A673 (cell line): ENCODE measurements at regions not wholly inside any gene's neighbourhood (a gene's known extent, or its start where the extent isn't known, plus 50 kb on each side); places are given as distances from the start of the nearest gene placed in this dataset.

Experiments used
- EZH2 ChIP-seq: fragments of 200-600 bp; sonication (generic); IDR thresholded peaks from 2 replicates; pipeline ENCODE4 v1.6.1; 2017; ENCODE audit warnings: borderline replicate concordance, low read depth, mild to moderate bottlenecking, mixed read lengths, antibody characterized with exemption, low read length; ENCODE audit not compliant: poor library complexity, severe bottlenecking
- TF ChIP-seq, protein P1 (sequence below): fragments of 300-800, 200-600 bp; sonication (generic); conservative IDR thresholded peaks from 2 replicates; pipeline ENCODE4 v1.5.1; 2017; ENCODE audit warnings: low read depth, mild to moderate bottlenecking, antibody characterized with exemption, low read length, moderate library complexity, mixed read lengths

DNA sequence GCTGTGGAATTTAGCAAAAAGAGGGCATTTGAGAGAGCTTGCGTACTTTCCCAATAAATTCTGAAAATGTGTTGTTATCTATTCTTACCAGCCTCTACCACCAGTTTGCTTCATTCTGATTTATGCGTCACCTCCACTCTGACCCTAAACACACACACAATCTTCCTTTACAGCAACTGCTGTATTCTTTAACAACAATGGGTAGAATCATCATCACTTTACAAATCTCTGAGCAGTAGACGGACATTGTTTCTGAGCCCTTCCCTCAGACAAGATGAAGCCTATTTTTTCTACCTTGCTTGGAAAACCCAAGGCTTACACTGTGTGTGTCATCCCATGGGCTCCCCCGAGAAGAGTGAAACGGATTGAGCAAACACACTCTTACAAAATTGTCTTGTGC is 83.1 kb upstream of the RASA1 start:
- TF ChIP-seq, protein P1, sequence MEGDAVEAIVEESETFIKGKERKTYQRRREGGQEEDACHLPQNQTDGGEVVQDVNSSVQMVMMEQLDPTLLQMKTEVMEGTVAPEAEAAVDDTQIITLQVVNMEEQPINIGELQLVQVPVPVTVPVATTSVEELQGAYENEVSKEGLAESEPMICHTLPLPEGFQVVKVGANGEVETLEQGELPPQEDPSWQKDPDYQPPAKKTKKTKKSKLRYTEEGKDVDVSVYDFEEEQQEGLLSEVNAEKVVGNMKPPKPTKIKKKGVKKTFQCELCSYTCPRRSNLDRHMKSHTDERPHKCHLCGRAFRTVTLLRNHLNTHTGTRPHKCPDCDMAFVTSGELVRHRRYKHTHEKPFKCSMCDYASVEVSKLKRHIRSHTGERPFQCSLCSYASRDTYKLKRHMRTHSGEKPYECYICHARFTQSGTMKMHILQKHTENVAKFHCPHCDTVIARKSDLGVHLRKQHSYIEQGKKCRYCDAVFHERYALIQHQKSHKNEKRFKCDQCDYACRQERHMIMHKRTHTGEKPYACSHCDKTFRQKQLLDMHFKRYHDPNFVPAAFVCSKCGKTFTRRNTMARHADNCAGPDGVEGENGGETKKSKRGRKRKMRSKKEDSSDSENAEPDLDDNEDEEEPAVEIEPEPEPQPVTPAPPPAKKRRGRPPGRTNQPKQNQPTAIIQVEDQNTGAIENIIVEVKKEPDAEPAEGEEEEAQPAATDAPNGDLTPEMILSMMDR: no peak
- TF ChIP-seq EZH2: no peak
